Body of pancreas (tissue), 4 donors: ENCODE measurements at regions not wholly inside any gene's neighbourhood (a gene's known extent, or its start where the extent isn't known, plus 50 kb on each side); places are given as distances from the start of the nearest gene placed in this dataset.

Experiments
- POLR2A ChIP-seq, 3 donors: fragments of 450-650 bp; IDR thresholded peaks; one replicate each; pipeline ENCODE4 v1.6.1; 2016; ENCODE audit warnings: antibody characterized with exemption in 3 of 3, mild to moderate bottlenecking in 2 of 3
- TF ChIP-seq, protein P1 (sequence below), 7 experiments: fragments of 450-650 bp in 4 of 7; fragments of 200-600 bp in 3 of 7; sonication (generic) in 3 of 7; IDR thresholded peaks; one replicate each; pipeline ENCODE4 v1.5.1; 2016 to 2019; ENCODE audit warnings: antibody characterized with exemption in 7 of 7

DNA sequence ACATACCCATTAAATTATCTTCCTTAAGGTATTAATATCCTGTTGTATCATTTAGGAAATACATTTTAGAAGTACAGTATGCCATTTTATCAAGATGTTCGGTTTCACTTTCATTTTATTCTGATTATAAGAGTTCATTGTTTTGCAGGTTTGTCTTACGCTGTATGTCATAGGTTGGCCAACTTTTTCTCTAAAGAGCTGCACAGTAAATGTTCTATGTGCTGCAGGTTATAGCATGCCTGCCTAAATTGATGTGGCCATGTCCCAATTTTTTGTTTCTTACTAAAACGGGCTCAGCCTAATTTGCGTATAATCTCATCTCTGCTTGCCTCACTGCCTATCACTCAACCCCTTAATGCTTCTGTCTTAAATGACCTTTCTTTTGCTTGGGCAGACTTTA, 126.4 kb downstream of the USP22 start:
- TF ChIP-seq, protein P1, sequence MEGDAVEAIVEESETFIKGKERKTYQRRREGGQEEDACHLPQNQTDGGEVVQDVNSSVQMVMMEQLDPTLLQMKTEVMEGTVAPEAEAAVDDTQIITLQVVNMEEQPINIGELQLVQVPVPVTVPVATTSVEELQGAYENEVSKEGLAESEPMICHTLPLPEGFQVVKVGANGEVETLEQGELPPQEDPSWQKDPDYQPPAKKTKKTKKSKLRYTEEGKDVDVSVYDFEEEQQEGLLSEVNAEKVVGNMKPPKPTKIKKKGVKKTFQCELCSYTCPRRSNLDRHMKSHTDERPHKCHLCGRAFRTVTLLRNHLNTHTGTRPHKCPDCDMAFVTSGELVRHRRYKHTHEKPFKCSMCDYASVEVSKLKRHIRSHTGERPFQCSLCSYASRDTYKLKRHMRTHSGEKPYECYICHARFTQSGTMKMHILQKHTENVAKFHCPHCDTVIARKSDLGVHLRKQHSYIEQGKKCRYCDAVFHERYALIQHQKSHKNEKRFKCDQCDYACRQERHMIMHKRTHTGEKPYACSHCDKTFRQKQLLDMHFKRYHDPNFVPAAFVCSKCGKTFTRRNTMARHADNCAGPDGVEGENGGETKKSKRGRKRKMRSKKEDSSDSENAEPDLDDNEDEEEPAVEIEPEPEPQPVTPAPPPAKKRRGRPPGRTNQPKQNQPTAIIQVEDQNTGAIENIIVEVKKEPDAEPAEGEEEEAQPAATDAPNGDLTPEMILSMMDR (IDR thresholded peaks at IDR 0.05) = no peak
- TF ChIP-seq POLR2A (IDR thresholded peaks at IDR 0.05) = no peak
